ENCODE measurements at regions not wholly inside any gene's neighbourhood (a gene's known extent, or its start where the extent isn't known, plus 50 kb on each side); places are given as distances from the start of the nearest gene placed in this dataset.

DNA sequence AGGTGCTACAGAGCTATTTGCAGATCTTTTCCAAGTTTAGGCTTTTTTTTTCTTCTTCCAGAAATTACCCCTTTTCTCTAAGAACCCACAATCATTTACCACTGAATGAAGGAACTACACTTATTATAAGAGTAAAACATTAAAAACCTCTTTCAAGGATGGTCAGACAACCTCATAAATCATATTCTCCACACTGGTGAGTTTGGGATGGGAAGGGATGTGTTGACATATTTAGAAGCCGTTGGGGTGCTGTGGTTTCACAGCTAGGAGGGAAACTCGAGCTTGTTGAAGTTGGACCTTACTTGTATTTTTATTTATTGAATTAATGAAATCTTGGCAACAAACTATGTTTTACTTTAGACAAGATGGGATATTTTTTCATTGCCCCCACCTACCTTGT is 289.4 kb upstream of the MEIS1 start:
- TF ChIP-seq, protein P1, sequence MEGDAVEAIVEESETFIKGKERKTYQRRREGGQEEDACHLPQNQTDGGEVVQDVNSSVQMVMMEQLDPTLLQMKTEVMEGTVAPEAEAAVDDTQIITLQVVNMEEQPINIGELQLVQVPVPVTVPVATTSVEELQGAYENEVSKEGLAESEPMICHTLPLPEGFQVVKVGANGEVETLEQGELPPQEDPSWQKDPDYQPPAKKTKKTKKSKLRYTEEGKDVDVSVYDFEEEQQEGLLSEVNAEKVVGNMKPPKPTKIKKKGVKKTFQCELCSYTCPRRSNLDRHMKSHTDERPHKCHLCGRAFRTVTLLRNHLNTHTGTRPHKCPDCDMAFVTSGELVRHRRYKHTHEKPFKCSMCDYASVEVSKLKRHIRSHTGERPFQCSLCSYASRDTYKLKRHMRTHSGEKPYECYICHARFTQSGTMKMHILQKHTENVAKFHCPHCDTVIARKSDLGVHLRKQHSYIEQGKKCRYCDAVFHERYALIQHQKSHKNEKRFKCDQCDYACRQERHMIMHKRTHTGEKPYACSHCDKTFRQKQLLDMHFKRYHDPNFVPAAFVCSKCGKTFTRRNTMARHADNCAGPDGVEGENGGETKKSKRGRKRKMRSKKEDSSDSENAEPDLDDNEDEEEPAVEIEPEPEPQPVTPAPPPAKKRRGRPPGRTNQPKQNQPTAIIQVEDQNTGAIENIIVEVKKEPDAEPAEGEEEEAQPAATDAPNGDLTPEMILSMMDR (IDR thresholded peaks at IDR 0.05), result no peak
- TF ChIP-seq POLR2A (IDR thresholded peaks at IDR 0.05), result no peak
